SKM-1 (cell line): ENCODE measurements at regions not wholly inside any gene's neighbourhood (a gene's known extent, or its start where the extent isn't known, plus 50 kb on each side); places are given as distances from the start of the nearest gene placed in this dataset.

Experiments
- DNase-seq: peaks from one replicate; lab custom pipeline; 2025; ENCODE audit not compliant: unreplicated experiment; lab: John Stamatoyannopoulos, UW

DNA sequence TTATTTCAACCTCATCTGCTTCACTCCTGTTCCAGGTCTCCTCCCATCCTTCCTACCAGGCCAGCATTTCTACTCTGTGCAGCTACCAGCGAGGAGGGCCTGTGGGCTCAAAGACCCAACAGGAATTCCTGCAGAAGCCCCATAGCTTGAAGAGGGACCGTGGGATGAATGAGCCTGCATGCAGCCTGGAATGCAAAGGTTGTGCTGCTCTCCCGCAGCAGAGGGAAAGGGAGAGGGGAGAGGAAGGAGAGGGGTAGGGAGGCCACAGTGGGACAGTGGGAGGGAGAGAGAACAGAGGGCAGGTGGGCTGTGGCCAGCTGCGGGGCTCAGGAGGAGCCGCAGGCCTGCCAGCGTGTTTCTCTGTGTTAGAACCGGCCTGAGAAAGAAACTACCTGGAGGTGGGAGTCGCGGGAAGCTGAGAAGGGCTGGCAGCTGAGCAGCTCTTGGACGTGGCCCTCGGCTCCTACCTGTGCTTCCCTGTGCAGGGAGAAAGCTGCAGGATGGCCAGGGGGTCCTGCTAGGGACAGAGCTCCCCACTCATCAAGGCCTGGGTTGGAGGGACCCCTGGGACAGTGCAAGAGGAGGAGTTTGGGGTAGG, 66.1 kb upstream of the MLN start:
- DNase-seq = no peak

- no peak for DNase-seq
These were observed 65.3 kb upstream of the MLN start for GRCh38 chr6:33869121-33869520.

GRCh38 chr6:33868141-33868540, 64.3 kb upstream of the MLN start:
- no peak for DNase-seq

DNA sequence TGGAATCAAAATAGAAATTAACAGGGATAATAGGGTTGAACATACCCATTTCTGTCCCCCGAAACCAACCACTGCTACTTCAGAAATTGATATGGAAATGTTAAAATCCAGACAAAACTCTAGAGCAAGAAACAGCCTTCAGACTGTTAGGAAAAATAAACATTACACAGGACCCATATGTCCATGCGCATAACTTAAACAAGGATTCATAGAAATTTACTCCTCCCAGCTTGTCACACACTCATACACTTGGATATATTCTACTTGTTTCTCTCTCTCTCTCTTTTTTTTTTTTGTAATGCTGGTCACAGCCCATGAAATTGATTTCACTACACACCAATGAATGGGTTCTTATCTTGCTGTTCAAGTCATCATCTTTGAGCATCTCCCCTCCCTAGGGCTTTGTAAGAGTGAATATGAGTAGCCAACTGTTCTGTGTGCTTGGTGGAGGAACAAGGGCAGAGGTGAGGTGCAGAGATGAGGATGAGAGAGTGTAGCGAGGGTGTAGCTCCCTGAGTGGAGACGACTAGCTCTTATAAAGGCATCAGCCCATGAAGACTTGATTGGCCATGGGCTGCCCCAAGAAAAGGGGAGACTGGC, 61.8 kb upstream of the MLN start:
- DNase-seq = no peak

DNA sequence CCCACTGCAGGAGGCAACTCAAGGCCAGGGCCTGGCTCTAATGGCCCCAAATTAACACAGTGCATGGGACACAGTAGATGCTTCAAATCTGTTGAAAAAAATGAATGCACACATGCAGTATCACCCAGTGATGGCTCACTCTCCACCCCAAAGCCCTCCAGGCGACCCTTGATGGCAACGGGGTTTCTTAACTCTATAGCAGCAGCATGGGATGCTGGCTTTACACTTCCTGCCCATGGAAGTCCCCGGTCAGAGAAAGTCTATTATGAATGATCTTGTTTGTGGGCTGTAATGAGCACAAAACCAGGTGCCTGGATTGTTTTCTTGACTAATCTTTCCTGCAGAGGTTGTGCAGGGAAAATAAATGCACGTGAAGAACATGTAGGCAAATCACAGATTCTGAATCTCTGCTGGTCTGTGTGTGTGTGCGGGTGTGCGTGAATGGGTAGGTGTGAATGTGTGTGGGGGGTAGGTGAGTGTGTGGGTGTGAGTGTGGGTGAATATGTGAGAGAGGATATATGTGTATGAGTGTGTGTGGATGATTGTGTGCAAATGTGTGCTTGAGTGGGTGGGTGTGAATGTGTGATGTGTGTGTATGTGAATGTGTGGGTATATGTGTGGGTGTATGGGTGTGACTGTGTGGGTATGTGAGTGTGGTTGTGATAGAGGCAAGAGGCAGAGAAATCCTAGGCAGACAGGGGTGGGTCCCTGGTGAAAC, 60.1 kb upstream of the MLN start:
- no peak for DNase-seq

DNA sequence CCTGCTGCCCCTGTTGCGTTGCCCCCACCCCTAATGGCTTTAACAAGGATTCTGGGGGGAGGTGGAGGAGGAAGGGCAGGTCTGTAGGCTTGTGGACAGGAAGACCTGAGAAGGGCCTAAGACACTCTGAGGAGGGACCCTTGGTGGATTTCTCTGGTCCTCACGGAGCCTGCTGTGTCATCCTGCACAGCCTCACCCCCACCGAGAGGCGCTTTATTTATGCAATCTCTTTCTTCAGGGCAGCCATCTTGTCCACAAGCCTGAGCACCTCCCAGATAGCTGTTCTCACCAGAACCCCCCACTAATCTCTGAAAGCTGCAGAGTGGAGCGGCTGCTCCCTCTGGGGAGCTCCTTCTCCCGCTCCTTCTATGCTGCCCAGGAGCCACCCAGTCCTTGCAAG, 59.3 kb upstream of the MLN start:
- no peak for DNase-seq

DNA sequence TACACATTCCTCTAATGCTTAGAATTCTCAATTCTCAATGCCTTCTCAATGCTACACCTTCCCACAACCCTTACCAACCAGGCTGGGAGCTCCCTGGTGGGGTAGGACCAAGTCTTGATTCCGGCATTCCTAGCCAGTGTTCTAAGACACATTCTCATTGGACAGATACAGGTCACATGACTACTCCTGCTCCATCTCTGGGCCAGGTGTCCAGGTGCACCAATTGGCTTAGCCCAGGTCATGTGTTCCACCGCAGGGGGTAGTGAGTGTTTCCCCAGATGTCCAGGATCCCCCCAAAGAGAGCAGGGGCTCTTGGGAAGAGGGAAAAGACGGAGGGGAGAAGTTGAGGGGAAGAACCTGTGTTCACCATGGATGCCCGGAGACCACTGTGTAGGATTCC, 58.7 kb upstream of the MLN start:
- DNase-seq = no peak

- DNase-seq = no peak
These were observed 57.9 kb upstream of the MLN start for GRCh38 chr6:33861722-33862121.

DNA sequence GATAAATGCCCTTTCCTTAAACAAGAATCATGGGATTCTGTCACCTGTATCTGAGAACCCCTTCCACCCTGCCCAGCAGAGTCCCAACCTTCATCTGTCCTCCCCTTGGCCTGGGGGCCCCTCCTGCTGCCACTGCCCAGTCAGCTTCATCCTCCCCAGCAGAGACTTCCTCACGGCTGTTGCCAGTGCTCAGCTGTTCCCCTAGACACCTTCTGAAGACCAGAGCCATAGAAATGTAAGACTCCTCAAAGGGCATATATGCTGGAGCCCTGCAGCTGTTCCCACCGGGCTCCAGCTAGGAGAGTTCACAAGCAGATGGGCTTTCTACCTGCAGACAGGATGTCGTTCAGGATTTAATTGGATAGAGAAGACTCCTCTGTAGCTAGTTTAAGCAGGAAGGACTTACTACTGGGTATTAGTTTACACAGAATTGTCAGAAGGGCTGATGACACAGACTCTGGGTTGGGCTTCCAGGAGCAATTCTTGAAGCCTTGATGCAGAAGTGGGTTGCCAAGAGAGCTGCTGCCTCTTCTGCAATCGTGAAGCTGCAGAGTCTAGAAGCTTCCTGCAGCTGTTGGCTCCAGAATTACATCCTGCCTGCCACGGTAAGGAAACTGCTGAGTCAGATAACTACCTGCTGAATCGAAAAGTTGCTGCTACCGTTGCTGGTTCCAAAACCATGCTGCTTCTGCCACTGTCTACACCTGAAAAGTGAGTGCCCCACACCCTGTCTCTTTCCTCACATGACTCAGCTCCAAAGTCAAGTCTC, 57.1 kb upstream of the MLN start:
- no peak for DNase-seq

DNA sequence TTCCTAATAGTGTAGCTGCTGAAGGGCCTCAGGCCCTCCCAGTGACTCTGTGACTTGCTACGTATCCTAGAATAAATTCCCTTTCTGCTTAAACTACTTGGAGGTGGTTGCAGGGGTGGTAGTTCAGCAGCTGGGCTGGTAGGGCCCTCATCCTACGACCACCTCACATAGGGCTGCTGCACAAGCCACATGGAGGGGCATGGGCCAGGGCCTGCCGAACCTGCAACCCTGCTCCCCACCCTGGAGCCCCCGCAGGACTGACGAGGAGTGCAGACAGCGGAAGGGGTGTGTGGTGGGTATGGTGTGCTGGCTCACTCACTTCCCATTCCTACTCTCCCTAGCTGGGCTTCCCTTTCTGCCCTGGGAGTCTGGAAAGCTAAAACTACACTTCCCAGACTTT, 56.2 kb upstream of the MLN start:
- DNase-seq = no peak

GRCh38 chr6:33858804-33859505, 55.2 kb upstream of the MLN start:
- no peak for DNase-seq

DNA sequence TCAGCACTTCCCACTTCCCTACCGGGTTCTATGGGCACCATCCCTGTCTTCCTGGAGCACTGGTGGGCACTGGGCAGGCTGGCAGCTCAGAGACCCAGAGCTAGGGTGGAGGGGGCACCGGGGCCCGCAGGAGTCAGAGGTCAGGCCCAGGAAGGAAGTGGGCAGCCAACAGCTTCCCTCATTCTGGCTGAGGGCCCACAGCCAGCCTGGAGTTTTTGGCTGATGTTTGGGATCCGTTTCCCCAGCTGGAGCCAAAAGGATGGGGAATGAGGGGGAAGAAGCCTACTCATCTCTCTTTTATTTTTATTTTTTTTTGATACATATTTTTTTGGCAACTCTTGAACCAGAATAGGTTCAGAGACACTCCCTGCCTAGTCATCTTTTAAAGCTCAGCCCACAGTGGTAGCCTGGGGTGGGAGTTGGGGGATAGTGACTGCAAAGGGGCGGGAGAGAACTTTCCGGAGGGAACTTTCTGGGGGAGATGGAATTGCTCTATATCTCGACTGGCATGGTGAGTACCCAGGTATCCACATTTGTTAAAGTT, 54.2 kb upstream of the MLN start:
- no peak for DNase-seq

- no peak for DNase-seq
These were observed 53.5 kb upstream of the MLN start for GRCh38 chr6:33857093-33857931.

- no peak for DNase-seq
These were observed 52.9 kb upstream of the MLN start for GRCh38 chr6:33856655-33857054.

GRCh38 chr6:33856031-33856590, 52.3 kb upstream of the MLN start:
- DNase-seq = no peak

GRCh38 chr6:33854572-33855030, 50.8 kb upstream of the MLN start:
- no peak for DNase-seq

- no peak for DNase-seq
These were observed 49.9 kb upstream of the MLN start for GRCh38 chr6:33853736-33854135.
